ENCODE measurements at regions not wholly inside any gene's neighbourhood (a gene's known extent, or its start where the extent isn't known, plus 50 kb on each side); places are given as distances from the start of the nearest gene placed in this dataset.

- Histone ChIP-seq H3K4me1 (no peaks in the 10 kb centered on the region), H3K27ac (no peak overlapping the region), H3K36me3 (no peaks in the 10 kb centered on the region), H3K4me3 (no peak overlapping the region), H3K9me3 (no peaks in the 10 kb centered on the region), H3K9ac (ENCODE audit: low read depth in 2 of 2, low read length in 2 of 2) (no peak overlapping the region), H3K27me3 (no peaks in the 10 kb centered on the region)
- DNase-seq: no peak
- intact Hi-C loops (cut with DNase I): no loop called here
- TF ChIP-seq CTCF (IDR thresholded peaks at IDR 0.05): no peak
Measured at GRCh38 chrX:9318213-9318612, 146.6 kb upstream of the TBL1X start.

DNA sequence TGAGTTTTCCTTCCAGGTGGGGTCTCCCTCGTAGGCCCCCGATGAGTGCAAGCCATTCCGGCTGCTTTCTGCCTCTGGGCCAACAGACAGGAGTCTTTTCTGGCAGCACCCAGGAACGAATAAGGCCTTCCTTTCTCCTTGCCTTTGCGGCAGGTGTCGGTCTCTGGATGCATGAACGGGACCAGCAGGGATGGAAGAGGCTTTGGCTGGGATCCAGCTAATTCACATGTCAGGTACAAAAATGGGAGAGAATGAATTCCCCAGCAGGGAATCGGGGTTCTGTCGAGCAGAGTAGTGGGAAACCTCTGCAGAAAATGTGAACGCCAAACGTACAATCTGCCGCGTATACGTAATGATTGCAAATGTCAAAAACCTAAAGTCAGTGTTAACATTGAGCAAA, 146.1 kb upstream of the TBL1X start:
- Histone ChIP-seq H3K27ac (no peak overlapping the region), H3K9ac (ENCODE audit: low read depth in 2 of 2, low read length in 2 of 2) (no peak overlapping the region), H3K9me3 (no peaks in the 10 kb centered on the region), H3K36me3 (no peaks in the 10 kb centered on the region), H3K27me3 (no peaks in the 10 kb centered on the region), H3K4me1 (no peaks in the 10 kb centered on the region), H3K4me3 (no peak overlapping the region)
- DNase-seq: no peak
- no peak for TF ChIP-seq CTCF (IDR thresholded peaks at IDR 0.05)
- intact Hi-C loops (cut with DNase I): no loop called here

- intact Hi-C loops (cut with DNase I): no loop called here
- no peak for TF ChIP-seq CTCF (IDR thresholded peaks at IDR 0.05)
- Histone ChIP-seq H3K27ac (no peak overlapping the region), H3K4me1 (no peaks in the 10 kb centered on the region), H3K4me3 (no peak overlapping the region), H3K9me3 (no peaks in the 10 kb centered on the region), H3K36me3 (no peaks in the 10 kb centered on the region), H3K27me3 (no peaks in the 10 kb centered on the region), H3K9ac (ENCODE audit: low read depth in 2 of 2, low read length in 2 of 2) (no peak overlapping the region)
- no peak for DNase-seq
Measured at GRCh38 chrX:9320940-9321339, 143.9 kb upstream of the TBL1X start.

- intact Hi-C loops (cut with DNase I): no loop called here
Measured at GRCh38 chrX:9324676-9325075, 140.2 kb upstream of the TBL1X start.

GRCh38 chrX:9326369-9326768, 138.5 kb upstream of the TBL1X start:
- no peak overlapping the region for H3K27ac ChIP-seq
- H3K9ac ChIP-seq (ENCODE audit: low read depth in 2 of 2, low read length in 2 of 2): no peak overlapping the region
- no peak for DNase-seq
- no peaks in the 10 kb centered on the region for H3K27me3 ChIP-seq
- H3K36me3 ChIP-seq: no peaks in the 10 kb centered on the region
- H3K4me3 ChIP-seq: no peak overlapping the region
- no peak for TF ChIP-seq CTCF (IDR thresholded peaks at IDR 0.05)
- intact Hi-C loops (cut with DNase I): no loop called here
- H3K4me1 ChIP-seq: no peaks in the 10 kb centered on the region
- no peaks in the 10 kb centered on the region for H3K9me3 ChIP-seq

More at GRCh38 chrX:9324676-9325075, 140.2 kb upstream of the TBL1X start:
- Histone ChIP-seq H3K27me3 (no peaks in the 10 kb centered on the region), H3K27ac (no peak overlapping the region), H3K4me3 (no peak overlapping the region), H3K9me3 (no peaks in the 10 kb centered on the region), H3K4me1 (no peaks in the 10 kb centered on the region), H3K36me3 (no peaks in the 10 kb centered on the region), H3K9ac (ENCODE audit: low read depth in 2 of 2, low read length in 2 of 2) (no peak overlapping the region)
- DNase-seq: no peak
- no peak for TF ChIP-seq CTCF (IDR thresholded peaks at IDR 0.05)
